ENCODE measurements at regions not wholly inside any gene's neighbourhood (a gene's known extent, or its start where the extent isn't known, plus 50 kb on each side); places are given as distances from the start of the nearest gene placed in this dataset.
"Not testable (repeated sequence)": the region's sequence is repeated elsewhere in the genome, so short reads cannot be mapped to it uniquely, and the experiment has no call there.

DNA sequence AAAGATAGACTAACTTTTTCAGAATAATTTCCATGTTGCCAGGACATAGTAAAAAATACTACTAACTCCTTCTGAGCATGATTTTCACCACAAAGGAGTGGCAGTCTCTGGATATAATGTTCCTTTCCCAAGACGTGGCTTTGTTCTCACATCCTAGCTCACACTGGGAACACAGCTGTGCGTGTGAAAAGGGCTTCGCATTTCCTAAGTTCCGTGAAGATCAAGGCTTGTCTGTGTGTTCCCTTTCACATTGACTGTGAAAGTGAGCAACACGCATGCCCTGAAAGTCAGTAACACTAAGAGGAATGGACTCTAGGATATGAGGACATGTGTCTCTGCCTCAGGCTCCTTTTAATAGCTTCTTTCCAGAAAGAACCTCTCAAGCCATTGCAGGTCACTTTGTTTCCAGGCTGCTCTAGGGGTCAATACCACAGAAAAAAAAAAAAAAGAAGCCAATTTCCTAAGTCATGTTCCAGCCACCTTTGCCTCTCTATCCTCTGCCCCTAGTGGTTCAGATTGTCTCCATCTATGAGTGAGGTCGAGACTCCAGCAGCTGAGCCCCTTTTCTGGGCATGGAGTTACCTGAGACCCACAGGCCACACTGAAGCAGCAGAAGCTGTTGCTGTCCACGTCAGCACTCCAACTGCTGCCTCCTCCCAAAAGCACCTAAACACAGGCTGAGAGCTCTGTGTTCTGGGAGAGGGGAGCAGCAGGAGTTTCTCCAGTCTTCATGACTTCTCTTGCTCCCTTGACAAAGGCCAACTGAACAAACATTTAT is 355.9 kb downstream of the RSL24D1 start:
- no peak for DNase-seq

DNA sequence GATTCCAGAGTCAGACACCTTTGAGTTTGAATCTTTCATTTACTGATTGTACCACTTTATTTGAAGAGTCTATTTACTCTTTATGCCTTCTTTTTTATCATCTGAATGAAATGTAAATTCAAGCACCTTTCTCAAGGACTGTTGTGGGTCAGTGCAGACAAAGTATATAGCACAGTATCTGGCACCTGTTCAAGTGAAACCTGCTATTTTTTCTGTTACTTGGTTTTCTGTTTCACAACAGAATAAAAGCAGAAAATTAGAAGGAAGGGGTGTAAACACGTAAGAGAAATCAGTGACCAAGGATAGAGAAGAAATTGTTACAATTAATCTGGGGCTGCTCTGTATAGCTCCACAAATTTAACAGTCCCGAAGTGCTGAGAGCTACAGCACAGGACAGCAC is 357.4 kb downstream of the RSL24D1 start:
- DNase-seq: no peak

DNA sequence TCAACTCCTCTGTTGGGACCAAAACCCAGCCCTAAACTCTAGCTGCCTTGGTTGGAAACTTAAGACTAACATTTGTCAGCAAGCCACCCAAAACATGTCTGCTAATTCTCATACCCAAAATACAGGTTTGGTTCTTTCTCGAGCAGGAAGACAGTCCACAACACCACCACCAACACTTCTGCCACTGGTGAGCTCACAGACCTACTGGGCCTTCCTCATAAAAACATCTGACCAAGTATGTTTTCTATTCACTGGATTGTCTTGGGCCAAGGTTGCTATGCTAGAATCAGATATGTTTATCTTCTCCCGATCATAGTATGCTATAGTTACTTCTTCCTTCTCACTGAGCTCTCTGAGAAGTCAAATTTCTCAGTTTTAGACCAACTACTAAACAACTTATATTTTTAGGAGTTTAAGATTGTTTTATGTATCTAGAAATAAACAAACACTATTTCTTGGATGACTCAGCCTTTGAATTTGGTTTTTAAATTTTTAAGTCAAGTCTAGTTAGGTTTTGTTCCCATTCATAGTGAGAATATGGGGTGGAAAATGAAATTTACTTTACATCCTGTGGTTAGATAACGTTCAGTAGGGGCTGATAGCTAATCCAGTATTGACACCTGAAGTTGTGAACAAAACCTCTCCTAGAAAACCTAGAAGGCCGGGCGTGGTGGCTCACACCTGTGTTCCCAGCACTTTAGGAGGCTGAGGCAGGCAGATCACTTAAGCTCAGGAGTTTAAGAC is 360.5 kb downstream of the RSL24D1 start:
- DNase-seq: no peak

DNA sequence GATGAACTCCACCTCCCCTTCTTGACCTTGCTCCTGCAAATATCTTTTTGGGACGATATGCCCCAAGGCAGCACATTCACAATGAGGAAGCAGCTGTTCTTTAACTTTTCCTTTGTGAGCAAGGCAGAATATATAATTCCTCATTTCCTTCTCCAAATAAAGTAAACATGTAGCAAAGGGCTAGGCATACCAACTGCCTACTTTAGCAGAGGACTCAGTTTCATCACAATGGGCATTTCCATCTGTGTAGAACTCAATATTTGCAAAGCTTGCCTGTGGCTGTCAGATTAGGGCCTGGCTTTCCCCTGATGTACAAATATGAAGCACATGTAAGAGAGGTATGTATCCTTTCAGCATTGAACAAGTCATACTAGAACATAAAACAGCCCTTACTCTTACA is 366.9 kb downstream of the RSL24D1 start:
- no peak for DNase-seq

DNA sequence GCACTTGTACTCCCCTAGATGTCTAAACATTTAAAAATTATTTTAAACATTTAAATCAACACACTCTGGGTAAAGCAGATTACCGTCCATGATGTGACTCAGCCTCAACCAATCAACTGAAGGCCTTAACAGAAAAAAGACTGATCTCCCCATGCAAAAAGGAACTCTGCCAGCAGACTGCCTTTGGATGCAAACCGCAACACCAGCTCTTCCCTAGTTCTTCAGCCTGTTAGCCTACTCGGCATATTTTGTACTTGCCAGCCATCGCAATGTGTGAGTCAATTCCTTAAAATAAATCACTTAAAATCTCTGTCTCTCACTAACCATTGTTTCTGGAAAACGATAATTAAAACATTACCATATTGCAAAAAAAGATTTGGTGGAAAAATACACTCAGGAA is 375.9 kb downstream of the RSL24D1 start:
- no peak for DNase-seq

DNA sequence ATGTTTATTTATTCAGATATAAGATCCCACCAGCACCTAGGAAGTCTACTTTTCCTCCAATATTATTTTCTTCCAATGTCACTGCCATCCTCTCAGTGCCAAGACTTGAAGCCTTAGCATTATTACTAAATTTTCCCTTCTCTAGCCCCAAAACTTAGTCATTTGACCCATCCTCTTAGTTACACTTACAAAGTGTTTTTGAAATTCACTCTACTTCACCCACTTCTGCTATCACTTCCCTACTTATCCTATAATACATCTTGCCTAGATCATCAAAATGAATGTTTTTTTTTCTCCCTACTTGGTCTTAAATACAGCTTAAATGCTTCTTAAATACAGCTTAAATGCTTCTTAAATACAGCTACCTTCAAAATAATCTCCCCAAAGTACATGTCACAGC is 376.6 kb downstream of the RSL24D1 start:
- DNase-seq: no peak

DNA sequence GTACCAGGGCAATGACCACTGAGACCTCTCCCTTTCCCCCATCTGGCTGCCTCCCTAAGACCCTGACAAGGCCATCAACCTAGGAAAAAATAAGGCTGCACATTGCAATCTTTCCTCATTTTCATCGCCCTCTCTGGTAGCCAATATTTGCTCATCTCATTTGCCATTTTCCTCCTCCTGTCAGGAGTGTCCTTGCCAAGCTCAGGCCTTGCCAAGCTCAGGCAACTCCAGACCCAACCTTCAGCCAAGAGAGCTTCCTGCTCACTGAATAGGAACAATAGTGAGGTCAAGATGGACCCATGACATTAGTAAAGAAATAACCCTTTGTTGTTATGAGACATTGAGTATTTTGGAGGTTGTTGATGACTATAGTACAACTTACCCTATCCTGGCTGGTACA is 380.3 kb downstream of the RSL24D1 start:
- no peak for DNase-seq

DNA sequence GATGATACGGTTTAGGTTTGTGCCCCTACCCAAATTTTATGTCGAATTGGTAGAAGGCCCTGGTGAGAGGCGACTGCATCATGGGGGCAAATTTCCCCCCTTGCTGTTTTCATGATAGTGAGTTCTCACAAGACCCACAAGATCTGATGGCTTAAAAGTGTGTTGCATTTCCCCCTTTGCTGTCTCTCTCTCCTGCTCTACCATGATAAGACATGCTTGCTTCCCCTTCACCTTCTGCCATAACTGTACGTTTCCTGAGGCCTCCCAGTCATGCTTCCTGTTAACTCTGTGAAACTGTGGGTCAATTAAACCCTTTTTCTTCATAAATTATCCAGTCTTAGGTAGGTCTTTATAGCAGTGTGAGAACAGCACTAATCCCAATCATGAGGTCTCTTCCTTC is 381.2 kb downstream of the RSL24D1 start:
- no peak for DNase-seq

DNA sequence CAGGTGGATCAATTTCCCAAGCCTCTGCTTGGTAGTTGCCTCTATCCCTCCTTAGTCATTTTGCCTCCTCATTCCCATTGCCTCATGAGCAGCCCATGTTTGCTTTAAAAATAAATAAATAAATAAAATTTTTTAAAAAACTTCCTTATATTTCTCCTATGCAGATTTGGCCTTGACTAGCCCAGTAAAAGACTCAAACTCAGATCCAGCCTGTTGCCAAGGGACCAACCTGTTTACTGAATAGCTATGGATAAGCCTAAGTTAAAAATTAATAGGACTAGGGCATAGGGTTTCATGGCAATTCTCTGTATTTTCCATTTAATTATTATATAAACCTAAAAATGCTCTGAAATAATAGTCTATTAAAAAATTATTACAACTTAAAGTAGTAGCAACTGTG is 384.4 kb downstream of the RSL24D1 start:
- DNase-seq: no peak

DNA sequence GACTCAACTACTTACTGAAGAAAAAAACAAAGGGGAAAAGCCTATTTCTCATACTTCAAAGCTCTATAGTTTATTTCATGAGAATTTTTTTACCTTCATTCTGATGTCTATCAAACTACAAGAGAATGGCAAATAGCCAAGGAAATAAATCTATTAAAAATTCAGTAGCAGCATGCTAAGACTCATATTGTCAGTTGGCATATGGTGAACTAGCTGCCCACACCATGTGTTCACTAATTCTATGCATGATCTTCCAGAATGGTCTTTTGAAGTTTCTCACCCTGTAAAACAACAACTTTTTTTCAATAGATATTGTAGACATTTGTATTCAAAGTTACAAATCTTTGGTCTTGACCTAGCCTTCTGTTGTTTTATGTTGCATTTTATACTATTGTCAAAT is 386.2 kb downstream of the RSL24D1 start:
- DNase-seq: no peak

DNA sequence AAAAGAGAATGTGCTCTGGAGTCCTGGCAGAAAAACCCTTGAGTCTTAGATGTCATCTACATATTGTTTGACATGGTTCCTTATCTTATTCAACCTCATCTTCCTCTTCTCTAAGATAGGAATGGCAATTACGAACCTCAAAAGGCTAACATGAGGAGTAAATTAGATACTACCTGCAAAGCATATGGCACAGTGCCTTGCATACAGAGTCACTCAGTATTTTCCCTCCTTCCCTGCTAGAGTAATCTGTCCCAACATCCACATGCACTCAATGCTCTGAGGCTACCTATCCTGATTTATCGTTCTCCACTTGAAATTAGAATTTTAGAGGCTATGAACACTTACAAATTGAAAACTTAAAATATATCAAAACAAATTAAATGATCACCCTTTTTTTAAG is 386.7 kb downstream of the RSL24D1 start:
- no peak for DNase-seq

DNA sequence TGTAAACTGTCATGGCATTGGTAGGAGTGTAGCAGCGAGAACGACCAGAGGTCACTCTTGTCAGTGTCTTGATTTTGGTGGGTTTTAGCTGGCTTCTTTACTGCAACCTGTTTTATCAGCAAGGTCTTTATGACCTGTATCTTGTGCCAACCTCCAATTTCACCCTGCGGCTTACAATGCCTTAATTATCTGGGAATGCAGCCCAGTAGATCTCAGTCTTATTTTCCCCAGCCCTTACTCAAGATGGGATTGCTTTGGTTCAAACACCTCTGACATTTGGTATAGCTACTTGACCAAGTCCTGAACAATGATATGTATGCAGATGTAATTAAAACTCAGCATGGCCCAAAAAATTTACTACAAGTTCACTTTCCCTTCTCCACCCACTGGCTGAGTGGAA is 388.4 kb downstream of the RSL24D1 start:
- no peak for DNase-seq

DNA sequence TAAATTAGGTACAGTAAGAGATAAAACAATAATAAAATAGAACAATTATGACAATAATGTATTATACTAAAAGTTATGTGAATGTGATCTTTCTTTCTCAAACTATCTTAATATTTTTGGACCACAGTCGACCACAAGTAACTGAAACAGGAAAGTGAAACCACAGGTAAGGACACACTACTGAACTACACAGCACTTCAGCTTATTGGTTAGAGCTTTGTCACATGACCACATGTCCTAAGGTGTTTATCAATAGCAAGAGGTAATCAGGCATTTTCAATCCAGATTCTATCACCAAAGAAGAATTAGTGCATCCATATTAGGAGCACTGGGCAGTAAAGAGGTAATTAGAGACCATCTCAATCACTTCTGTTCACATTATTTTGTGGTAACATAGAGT is 392.8 kb downstream of the RSL24D1 start:
- no peak for DNase-seq

DNA sequence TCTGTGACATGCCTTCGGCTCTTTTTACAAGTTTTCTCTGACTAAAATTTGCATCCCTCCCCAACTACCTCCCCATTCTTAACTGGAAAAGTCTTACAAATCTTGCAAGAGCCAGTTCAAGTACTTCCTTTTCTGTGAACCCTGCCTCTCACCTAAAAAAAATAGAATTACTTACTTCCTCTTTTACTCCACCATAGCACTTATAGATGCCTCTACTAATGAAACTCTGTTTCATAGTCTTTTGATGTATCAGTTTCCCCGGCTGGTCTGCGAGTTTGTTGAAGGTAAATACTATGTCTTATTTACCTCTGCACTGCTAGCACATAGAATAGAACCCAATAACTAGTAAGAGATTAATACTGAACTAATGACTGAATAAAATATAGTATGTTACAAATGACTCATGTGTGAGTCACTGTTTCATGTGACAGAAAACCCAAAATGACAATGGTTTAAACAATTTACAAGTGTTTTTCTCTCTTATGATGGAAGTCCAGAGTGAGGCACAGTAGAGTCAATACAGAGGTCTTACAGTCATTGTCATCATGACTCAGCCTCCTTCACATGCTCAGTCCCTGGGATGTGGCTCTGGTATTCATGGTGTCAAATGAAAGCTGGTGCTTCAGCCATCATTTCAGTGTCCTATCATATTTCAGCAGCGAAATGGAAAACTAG is 393.5 kb downstream of the RSL24D1 start:
- DNase-seq: no peak

DNA sequence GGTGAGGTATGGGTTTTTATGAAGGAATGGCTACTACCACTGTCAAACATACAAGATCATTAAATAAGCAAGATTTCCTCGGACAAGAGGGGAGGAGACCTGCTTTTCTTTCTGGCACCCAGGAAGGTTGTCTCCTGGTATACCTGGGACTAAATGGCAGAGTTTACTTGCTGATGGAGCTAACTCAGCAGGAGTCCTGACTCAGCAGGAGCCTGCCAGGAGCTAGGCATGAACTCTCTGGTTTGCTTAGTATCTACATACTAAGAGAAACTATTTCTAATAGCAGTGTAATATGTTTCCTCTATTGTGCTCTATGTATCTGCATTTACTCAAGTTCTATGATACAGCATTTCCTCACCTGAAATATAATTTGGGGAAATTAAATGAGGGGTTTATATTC is 404.2 kb downstream of the RSL24D1 start:
- no peak for DNase-seq

DNA sequence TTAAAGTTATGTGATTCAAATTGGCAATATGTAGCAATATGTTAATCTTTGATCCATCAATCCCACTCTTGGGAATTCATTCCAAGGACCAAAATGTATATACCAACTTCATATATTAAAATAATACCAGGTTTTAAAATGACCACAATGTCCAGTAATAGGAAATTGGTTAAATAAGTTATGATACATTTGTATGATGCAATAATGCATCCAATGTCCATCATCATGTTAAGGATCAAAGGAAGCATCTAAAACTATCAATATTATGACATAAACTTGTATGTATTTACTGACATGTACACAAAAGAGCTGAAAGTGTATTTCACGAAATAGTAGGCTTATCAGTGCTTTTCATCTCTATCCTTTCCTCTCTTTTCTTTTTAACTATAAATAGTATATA is 406.0 kb downstream of the RSL24D1 start:
- DNase-seq: no peak

DNA sequence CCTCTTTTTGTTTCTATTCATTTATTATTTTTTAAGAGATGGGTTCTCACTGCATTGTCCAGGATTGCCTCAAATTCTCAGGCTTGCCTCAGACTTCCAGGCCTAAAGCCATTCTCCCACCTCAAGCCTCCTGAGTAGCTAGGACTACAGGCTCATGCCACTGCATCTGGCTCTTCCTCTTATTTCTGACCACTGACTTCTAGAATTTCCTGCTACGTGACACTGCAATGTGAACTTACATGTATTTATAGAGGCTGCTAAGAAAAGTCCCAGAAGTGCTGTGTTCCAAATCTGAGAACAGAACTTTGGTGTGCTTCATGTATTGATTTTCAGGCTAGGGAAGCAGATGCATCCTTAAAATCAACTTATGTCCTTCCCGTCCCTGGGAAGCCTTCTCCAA is 407.4 kb downstream of the RSL24D1 start:
- DNase-seq: no peak

DNA sequence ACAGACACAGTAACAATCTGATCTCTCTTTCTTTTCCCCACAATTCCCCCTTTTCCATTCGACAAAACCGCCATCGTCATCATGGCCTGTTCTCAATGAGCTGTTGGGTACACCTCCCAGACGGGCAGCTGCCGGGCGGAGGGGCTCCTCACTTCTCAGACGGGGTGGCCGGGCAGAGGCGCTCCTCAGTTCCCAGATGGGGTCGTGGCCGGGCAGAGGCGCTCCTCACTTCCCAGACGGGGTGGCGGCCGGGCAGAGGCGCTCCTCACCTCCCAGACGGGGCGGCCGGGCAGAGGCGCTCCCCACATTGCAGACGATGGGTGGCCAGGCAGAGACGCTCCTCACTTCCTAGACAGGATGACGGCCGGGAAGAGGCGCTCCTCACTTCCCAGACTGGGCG is 415.5 kb downstream of the RSL24D1 start:
- DNase-seq: not testable (repeated sequence)

DNA sequence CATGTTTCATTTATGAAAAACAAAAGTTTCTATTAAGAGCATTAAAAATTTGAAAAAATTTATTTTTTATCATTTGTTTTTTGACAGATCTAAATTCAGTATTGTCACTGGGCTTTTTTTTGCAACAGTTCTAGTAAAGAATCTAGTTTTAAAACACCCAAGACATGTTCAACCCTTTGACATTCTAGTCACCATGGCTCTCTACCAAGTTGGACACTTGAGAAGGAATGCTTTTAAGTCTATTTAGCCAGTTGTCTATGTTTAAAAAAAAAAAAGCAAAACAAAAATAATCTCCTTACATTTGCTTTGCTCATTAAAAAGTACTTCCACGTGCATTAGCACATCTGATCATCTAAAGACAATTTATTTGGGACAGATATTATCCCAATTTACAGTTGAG is 417.5 kb downstream of the RSL24D1 start:
- no peak for DNase-seq

DNA sequence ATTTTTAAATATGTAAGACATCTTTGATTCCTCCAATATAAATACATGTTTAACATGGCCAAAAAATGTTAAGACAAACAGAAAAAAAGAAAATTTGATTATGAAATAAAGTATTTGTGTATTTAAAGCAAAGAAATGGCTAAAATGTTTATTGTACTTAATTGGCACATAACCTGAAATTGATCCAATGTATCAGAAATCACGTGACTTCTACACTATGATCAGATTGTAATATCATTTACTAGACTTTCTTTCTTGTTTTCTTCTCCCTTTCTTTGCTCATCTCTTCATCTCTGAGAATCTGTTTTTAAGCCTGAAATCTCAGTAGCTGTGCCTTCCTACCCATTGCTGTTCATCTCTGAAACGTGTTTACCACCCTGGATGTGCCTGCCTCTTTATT is 420.3 kb downstream of the RSL24D1 start:
- DNase-seq: no peak

DNA sequence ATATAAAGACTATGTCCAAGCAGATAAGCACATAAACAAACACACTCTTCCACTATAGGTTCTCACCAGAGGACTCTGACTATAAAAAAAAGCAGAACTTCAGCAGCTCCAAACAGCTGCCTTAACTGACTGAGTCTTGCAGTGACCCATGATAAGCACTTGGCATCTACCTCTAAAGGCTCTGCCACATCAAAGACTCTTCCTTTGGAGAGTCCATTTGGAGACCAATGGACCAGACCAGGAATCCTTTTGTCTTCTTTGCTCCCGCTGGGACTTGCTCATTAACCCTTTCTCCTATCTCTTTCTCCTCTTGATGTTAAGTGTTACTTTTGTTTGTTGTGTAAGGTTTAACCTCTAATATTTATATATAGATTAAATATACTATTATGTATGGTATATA is 424.1 kb downstream of the RSL24D1 start:
- no peak for DNase-seq

DNA sequence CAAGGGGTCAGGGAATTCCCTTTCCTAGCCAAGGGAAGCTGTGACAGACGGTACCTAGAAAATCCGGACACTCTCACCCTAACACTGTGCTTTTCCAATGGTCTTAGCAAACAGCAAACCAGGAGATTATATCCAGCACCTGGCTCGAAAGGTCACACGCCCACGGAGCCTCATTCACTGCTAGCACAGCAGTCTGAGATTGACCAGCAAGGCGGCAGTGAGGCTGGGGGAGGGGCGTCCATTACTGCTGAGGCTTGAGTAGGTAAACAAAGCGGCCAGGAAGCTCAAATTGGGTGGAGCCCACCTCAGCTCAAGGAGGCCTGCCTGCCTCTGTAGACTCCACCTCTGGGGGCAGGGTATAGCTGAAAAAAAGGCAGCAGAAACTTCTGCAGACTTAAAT is 447.3 kb downstream of the RSL24D1 start:
- DNase-seq: not testable (repeated sequence)

DNA sequence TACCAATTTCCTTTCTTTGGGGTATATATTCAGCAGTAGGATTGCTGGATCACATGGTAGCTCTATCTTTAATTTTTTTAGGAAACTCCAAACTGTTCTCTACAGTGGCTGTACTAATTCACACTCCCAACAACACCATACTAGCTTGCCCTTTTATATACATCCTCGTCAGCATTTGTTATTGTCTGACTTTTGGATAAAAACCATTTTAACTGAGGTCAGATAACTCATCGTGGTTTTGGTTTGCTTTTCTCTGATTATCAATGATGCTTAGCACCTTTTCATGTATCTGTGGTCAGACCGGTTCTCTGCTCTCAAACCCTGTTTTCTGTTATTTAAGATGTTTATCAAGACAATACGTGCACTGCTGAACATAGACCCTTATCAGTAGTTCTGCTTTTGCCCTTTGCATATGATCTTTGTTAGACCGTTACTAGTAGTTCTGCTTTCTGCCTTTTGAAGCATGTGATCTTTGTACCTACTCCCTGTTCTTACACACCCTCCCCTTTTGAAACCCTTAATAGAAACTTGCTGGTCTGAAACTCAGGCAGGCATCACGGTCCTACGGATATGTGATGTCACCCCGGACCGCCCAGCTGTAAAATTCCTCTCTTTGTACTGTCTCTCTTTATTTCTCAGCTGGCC is 474.3 kb downstream of the RSL24D1 start:
- no peak for DNase-seq

DNA sequence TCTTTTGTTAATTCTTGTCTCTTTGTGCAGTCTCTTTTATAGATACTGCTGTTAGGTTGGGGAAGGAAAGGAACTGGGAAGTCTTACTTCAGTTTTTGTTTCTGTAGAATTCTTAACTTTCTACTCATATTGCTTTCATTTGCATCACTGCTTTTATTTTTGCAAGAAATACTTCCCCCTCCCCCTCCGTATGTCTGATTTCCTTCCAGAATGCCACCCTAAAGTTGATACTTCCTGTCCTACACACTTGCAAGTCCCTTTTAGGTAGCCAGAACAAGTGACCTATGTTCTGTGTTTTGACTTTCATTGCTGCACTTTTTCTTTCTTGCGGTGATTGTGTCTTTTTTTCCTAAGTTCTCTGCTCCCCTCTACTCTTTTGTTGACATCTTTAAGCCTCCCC is 477.4 kb downstream of the RSL24D1 start:
- DNase-seq: no peak

Data from right hindlimb (tissue), 1 donor.